HG03378 (cell line): ENCODE measurements at regions not wholly inside any gene's neighbourhood (a gene's known extent, or its start where the extent isn't known, plus 50 kb on each side); places are given as distances from the start of the nearest gene placed in this dataset.

Source experiments
- ATAC-seq: cut with Tn5 transposase; IDR thresholded peaks from one replicate; pipeline ENCODE4 v1.9.1; 2021; ENCODE audit warnings: mild to moderate bottlenecking, moderate library complexity; ENCODE audit not compliant: unreplicated experiment

GRCh38 chr9:80952363-80952922 is 736.9 kb downstream of the TLE1 start:
- no peak for ATAC-seq

GRCh38 chr9:80951675-80952074 is 737.7 kb downstream of the TLE1 start:
- ATAC-seq = no peak

- no peak for ATAC-seq
These were observed 740.5 kb downstream of the TLE1 start for GRCh38 chr9:80948876-80949275.

GRCh38 chr9:80948066-80948465 is 741.3 kb downstream of the TLE1 start:
- no peak for ATAC-seq

- ATAC-seq = no peak
These were observed 742.7 kb downstream of the TLE1 start for GRCh38 chr9:80946496-80947170.

- no peak for ATAC-seq
These were observed 743.9 kb downstream of the TLE1 start for GRCh38 chr9:80945436-80945835.

- no peak for ATAC-seq
These were observed 751.7 kb downstream of the TLE1 start for GRCh38 chr9:80937645-80938044.

- ATAC-seq = no peak
These were observed 755.3 kb downstream of the TLE1 start for GRCh38 chr9:80934095-80934494.

GRCh38 chr9:80932947-80933780 is 756.2 kb downstream of the TLE1 start:
- ATAC-seq = no peak

GRCh38 chr9:80932181-80932580 is 757.2 kb downstream of the TLE1 start:
- no peak for ATAC-seq

- ATAC-seq = no peak
These were observed 758.2 kb downstream of the TLE1 start for GRCh38 chr9:80931163-80931562.

- ATAC-seq = no peak
These were observed 760.6 kb downstream of the TLE1 start for GRCh38 chr9:80928697-80929096.

- no peak for ATAC-seq
These were observed 762.7 kb downstream of the TLE1 start for GRCh38 chr9:80926611-80927010.

- no peak for ATAC-seq
These were observed 766.8 kb downstream of the TLE1 start for GRCh38 chr9:80922544-80922943.

GRCh38 chr9:80906728-80907127 is 782.6 kb downstream of the TLE1 start:
- ATAC-seq = no peak

GRCh38 chr9:80899208-80899607 is 790.1 kb downstream of the TLE1 start:
- ATAC-seq = no peak

- no peak for ATAC-seq
These were observed 796.2 kb downstream of the TLE1 start for GRCh38 chr9:80893190-80893589.

GRCh38 chr9:80892703-80893102 is 796.6 kb downstream of the TLE1 start:
- no peak for ATAC-seq

GRCh38 chr9:80890124-80890523 is 799.2 kb downstream of the TLE1 start:
- ATAC-seq = no peak

GRCh38 chr9:80885894-80886293 is 803.5 kb downstream of the TLE1 start:
- no peak for ATAC-seq

- no peak for ATAC-seq
These were observed 805.3 kb downstream of the TLE1 start for GRCh38 chr9:80883826-80884579.
